Effector memory CD8-positive, alpha-beta T cell (primary cell): ENCODE measurements at regions not wholly inside any gene's neighbourhood (a gene's known extent, or its start where the extent isn't known, plus 50 kb on each side); places are given as distances from the start of the nearest gene placed in this dataset.

ENCODE experiments used
- ATAC-seq: fragments of 150-1000 bp; cut with Tn5 transposase; replicated peaks from 2 replicates; pipeline ENCODE4 v1.10.0; 2021; ENCODE audit warnings: mild to moderate bottlenecking, moderate library complexity
- DNase-seq, 3 experiments: peaks; one replicate each; pipeline ENCODE4 v3.0.0; 2021
- H3K27ac Mint-ChIP-seq, 2 donors: one replicate each; pipeline ENCODE4 v1.8.0; 2022; ENCODE audit warnings: mild to moderate bottlenecking in 2 of 2, mixed read lengths in 2 of 2, moderate library complexity in 2 of 2
- H3K27me3 Mint-ChIP-seq, 2 donors: one replicate each; pipeline ENCODE4 v1.8.0; 2022; ENCODE audit warnings: mixed read lengths in 2 of 2
- H3K36me3 Mint-ChIP-seq: one replicate; pipeline ENCODE4 v1.8.0; 2022; ENCODE audit warnings: mild to moderate bottlenecking, moderate library complexity, mixed read lengths; ENCODE audit not compliant: insufficient read depth
- H3K4me1 Mint-ChIP-seq, 2 donors: one replicate each; pipeline ENCODE4 v1.8.0; 2022; ENCODE audit warnings: low read depth in 2 of 2, mixed read lengths in 2 of 2
- H3K4me3 Mint-ChIP-seq, 2 donors: one replicate each; pipeline ENCODE4 v1.8.0; 2022; ENCODE audit warnings: mild to moderate bottlenecking in 2 of 2, mixed read lengths in 2 of 2, moderate library complexity in 2 of 2
- H3K9me3 Mint-ChIP-seq, 2 donors: one replicate each; pipeline ENCODE4 v1.8.0; 2022; ENCODE audit warnings: mixed read lengths in 2 of 2

- Mint-ChIP-seq H3K9me3 (no peaks in the 10 kb centered on the region), H3K4me1 (no peaks in the 10 kb centered on the region), H3K27me3 (peaks cover 5 to 19% of the 10 kb centered on the region in 2 donors), H3K4me3 (no peak overlapping the region), H3K27ac (no peak overlapping the region), H3K36me3 (no peaks in the 10 kb centered on the region)
- DNase-seq, result peak in 1 of 3 experiments; percentile 6
- ATAC-seq, result no peak
Observed at GRCh38 chr9:27726244-27727081, 153.2 kb upstream of the C9orf72 start.

GRCh38 chr9:27732494-27732893 is 159.2 kb upstream of the C9orf72 start:
- DNase-seq, result no peak
- ATAC-seq, result no peak
- Mint-ChIP-seq H3K27me3 (no peaks in the 10 kb centered on the region), H3K4me3 (no peak overlapping the region), H3K9me3 (peaks cover 0 to 5% of the 10 kb centered on the region in 2 donors), H3K27ac (no peak overlapping the region), H3K4me1 (no peaks in the 10 kb centered on the region), H3K36me3 (no peaks in the 10 kb centered on the region)

GRCh38 chr9:27743490-27743889 is 170.2 kb upstream of the C9orf72 start:
- no peak for ATAC-seq
- no peak overlapping the region for H3K4me3 Mint-ChIP-seq
- H3K9me3 Mint-ChIP-seq, result peaks cover 2 to 8% of the 10 kb centered on the region in 2 donors
- no peak overlapping the region for H3K27ac Mint-ChIP-seq
- peaks cover 4 to 9% of the 10 kb centered on the region in 2 donors for H3K27me3 Mint-ChIP-seq
- no peak for DNase-seq
- H3K36me3 Mint-ChIP-seq, result no peaks in the 10 kb centered on the region
- H3K4me1 Mint-ChIP-seq, result no peaks in the 10 kb centered on the region

- H3K4me3 Mint-ChIP-seq, result no peak overlapping the region
- no peaks in the 10 kb centered on the region for H3K9me3 Mint-ChIP-seq
- no peaks in the 10 kb centered on the region for H3K4me1 Mint-ChIP-seq
- no peak for DNase-seq
- peaks cover 4 to 17% of the 10 kb centered on the region in 2 donors for H3K27me3 Mint-ChIP-seq
- H3K27ac Mint-ChIP-seq, result no peak overlapping the region
- no peaks in the 10 kb centered on the region for H3K36me3 Mint-ChIP-seq
- ATAC-seq, result no peak
Observed at GRCh38 chr9:27747450-27747849, 174.2 kb upstream of the C9orf72 start.

- no peak overlapping the region for H3K27ac Mint-ChIP-seq
- H3K36me3 Mint-ChIP-seq, result no peaks in the 10 kb centered on the region
- ATAC-seq, result no peak
- DNase-seq, result no peak
- H3K9me3 Mint-ChIP-seq, result no peaks in the 10 kb centered on the region
- H3K27me3 Mint-ChIP-seq, result peaks cover 0 to 9% of the 10 kb centered on the region in 2 donors
- no peak overlapping the region for H3K4me3 Mint-ChIP-seq
- no peaks in the 10 kb centered on the region for H3K4me1 Mint-ChIP-seq
Observed at GRCh38 chr9:27749838-27750237, 176.6 kb upstream of the C9orf72 start.

- Mint-ChIP-seq H3K9me3 (peaks cover 0 to 7% of the 10 kb centered on the region in 2 donors), H3K27me3 (peaks cover 4 to 9% of the 10 kb centered on the region in 2 donors)
- no peak for ATAC-seq
Observed at GRCh38 chr9:27750566-27750965, 177.3 kb upstream of the C9orf72 start.

GRCh38 chr9:27752069-27752468 is 178.8 kb upstream of the C9orf72 start:
- Mint-ChIP-seq H3K36me3 (no peaks in the 10 kb centered on the region), H3K9me3 (peaks cover 4 to 14% of the 10 kb centered on the region in 2 donors)

More at GRCh38 chr9:27750566-27750965, 177.3 kb upstream of the C9orf72 start:
- no peaks in the 10 kb centered on the region for H3K36me3 Mint-ChIP-seq
- no peak overlapping the region for H3K27ac Mint-ChIP-seq
- H3K4me3 Mint-ChIP-seq, result no peak overlapping the region
- no peaks in the 10 kb centered on the region for H3K4me1 Mint-ChIP-seq
- no peak for DNase-seq

GRCh38 chr9:27755846-27756245 is 182.6 kb upstream of the C9orf72 start:
- Mint-ChIP-seq H3K27ac (no peak overlapping the region), H3K4me1 (no peaks in the 10 kb centered on the region), H3K9me3 (peaks cover 4 to 14% of the 10 kb centered on the region in 2 donors)

More at GRCh38 chr9:27752069-27752468, 178.8 kb upstream of the C9orf72 start:
- no peak overlapping the region for H3K27ac Mint-ChIP-seq
- no peaks in the 10 kb centered on the region for H3K4me1 Mint-ChIP-seq
- DNase-seq (no peak), ATAC-seq (no peak)
- peaks cover 4 to 9% of the 10 kb centered on the region in 2 donors for H3K27me3 Mint-ChIP-seq
- no peak overlapping the region for H3K4me3 Mint-ChIP-seq

GRCh38 chr9:27756418-27756817 is 183.1 kb upstream of the C9orf72 start:
- Mint-ChIP-seq H3K27me3 (peaks cover 0 to 4% of the 10 kb centered on the region in 2 donors), H3K27ac (no peak overlapping the region), H3K9me3 (peaks cover 4 to 14% of the 10 kb centered on the region in 2 donors), H3K4me1 (no peaks in the 10 kb centered on the region), H3K4me3 (no peak overlapping the region), H3K36me3 (no peaks in the 10 kb centered on the region)
- no peak for DNase-seq
- no peak for ATAC-seq

More at GRCh38 chr9:27755846-27756245, 182.6 kb upstream of the C9orf72 start:
- Mint-ChIP-seq H3K4me3 (no peak overlapping the region), H3K27me3 (peaks cover 0 to 4% of the 10 kb centered on the region in 2 donors), H3K36me3 (no peaks in the 10 kb centered on the region)
- ATAC-seq, result no peak
- DNase-seq, result no peak

GRCh38 chr9:27763831-27764230 is 190.6 kb upstream of the C9orf72 start:
- no peaks in the 10 kb centered on the region for H3K27me3 Mint-ChIP-seq
- no peak overlapping the region for H3K4me3 Mint-ChIP-seq
- ATAC-seq, result no peak
- peaks cover 0 to 2% of the 10 kb centered on the region in 2 donors for H3K9me3 Mint-ChIP-seq
- no peaks in the 10 kb centered on the region for H3K4me1 Mint-ChIP-seq
- DNase-seq, result no peak
- H3K27ac Mint-ChIP-seq, result no peak overlapping the region
- H3K36me3 Mint-ChIP-seq, result no peaks in the 10 kb centered on the region

GRCh38 chr9:27765266-27766072 is 192.2 kb upstream of the C9orf72 start:
- no peak overlapping the region for H3K4me3 Mint-ChIP-seq
- no peak for ATAC-seq
- no peak overlapping the region for H3K27ac Mint-ChIP-seq
- no peaks in the 10 kb centered on the region for H3K4me1 Mint-ChIP-seq
- peaks cover 0 to 4% of the 10 kb centered on the region in 2 donors for H3K9me3 Mint-ChIP-seq
- H3K36me3 Mint-ChIP-seq, result no peaks in the 10 kb centered on the region
- no peak for DNase-seq
- no peaks in the 10 kb centered on the region for H3K27me3 Mint-ChIP-seq

- no peak overlapping the region for H3K4me3 Mint-ChIP-seq
- peaks cover 0 to 4% of the 10 kb centered on the region in 2 donors for H3K9me3 Mint-ChIP-seq
- DNase-seq (no peak), ATAC-seq (no peak)
- H3K27ac Mint-ChIP-seq, result no peak overlapping the region
- H3K36me3 Mint-ChIP-seq, result no peaks in the 10 kb centered on the region
- H3K4me1 Mint-ChIP-seq, result no peaks in the 10 kb centered on the region
- no peaks in the 10 kb centered on the region for H3K27me3 Mint-ChIP-seq
Observed at GRCh38 chr9:27766073-27766835, 193.0 kb upstream of the C9orf72 start.

- Mint-ChIP-seq H3K4me3 (no peak overlapping the region), H3K9me3 (peaks cover 0 to 4% of the 10 kb centered on the region in 2 donors), H3K36me3 (no peaks in the 10 kb centered on the region), H3K27ac (no peak overlapping the region), H3K27me3 (no peaks in the 10 kb centered on the region), H3K4me1 (no peaks in the 10 kb centered on the region)
- no peak for DNase-seq
- no peak for ATAC-seq
Observed at GRCh38 chr9:27768781-27769180, 195.5 kb upstream of the C9orf72 start.
